ENCODE measurements at regions not wholly inside any gene's neighbourhood (a gene's known extent, or its start where the extent isn't known, plus 50 kb on each side); places are given as distances from the start of the nearest gene placed in this dataset.
"Not testable (repeated sequence)": the region's sequence is repeated elsewhere in the genome, so short reads cannot be mapped to it uniquely, and the experiment has no call there.

GRCh38 chr16:13336335-13336734, 434.9 kb downstream of the SHISA9 start:
- no peak for DNase-seq (ENCODE audit: low spot score)
- no peak overlapping the region for H3K27ac ChIP-seq
- TF ChIP-seq, protein P1, sequence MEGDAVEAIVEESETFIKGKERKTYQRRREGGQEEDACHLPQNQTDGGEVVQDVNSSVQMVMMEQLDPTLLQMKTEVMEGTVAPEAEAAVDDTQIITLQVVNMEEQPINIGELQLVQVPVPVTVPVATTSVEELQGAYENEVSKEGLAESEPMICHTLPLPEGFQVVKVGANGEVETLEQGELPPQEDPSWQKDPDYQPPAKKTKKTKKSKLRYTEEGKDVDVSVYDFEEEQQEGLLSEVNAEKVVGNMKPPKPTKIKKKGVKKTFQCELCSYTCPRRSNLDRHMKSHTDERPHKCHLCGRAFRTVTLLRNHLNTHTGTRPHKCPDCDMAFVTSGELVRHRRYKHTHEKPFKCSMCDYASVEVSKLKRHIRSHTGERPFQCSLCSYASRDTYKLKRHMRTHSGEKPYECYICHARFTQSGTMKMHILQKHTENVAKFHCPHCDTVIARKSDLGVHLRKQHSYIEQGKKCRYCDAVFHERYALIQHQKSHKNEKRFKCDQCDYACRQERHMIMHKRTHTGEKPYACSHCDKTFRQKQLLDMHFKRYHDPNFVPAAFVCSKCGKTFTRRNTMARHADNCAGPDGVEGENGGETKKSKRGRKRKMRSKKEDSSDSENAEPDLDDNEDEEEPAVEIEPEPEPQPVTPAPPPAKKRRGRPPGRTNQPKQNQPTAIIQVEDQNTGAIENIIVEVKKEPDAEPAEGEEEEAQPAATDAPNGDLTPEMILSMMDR (conservative IDR thresholded peaks at IDR 0.05; ENCODE audit: low read depth), result no peak
- POLR2A ChIA-PET (ENCODE audit: low non-redundant PET), result no interaction called here
- CTCF ChIA-PET, result no interaction called here

DNA sequence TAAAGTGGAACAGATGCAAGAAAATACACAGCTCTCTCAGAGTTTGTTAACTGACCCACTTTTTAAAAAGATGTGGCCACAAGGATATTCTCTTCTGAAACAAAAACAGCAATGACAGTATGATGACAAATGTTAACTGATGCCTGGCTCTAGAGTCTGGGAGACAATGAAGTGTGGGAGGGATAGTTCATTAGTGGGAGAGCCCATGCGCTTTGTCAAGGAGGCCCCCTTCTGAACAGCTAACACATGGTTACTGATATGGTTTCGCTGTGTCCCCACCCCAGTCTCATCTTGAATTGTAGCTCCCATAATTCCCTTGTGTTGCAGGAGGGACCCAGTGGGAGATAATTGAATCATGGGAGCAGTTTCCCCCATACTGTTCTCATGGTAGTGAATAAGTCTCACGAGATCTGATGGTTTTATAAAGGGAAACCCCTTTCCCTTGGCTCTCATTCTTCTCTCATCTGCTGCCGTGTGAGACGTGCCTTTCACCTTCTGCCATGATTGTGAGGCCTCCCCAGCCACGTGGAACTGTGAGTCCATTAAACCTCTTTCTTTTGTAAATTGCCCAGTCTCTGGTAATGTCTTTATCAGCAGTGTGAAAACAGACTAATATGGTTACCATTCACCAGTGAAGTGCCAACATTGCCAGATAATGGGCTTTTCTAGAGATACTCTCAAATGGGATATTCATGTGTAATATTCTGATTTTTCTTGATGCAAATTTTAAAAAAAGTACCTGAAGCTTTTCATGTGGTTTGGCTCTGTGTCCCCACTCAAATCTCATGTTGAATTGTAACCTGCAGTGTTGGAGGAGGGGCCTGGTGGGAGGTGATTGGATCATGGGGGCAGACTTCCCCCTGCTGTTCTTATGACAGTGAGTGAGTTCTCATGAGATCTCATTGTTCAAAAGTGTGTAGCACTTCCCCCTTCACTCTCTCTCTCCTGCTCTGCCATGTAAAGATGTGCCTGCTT, 435.8 kb downstream of the SHISA9 start:
- DNase-seq (ENCODE audit: low spot score); POLR2A ChIA-PET (ENCODE audit: low non-redundant PET); H3K27ac ChIP-seq; CTCF ChIA-PET: not testable (repeated sequence)

GRCh38 chr16:13338044-13338443, 436.6 kb downstream of the SHISA9 start:
- DNase-seq (ENCODE audit: low spot score), result no peak
- no peak overlapping the region for H3K27ac ChIP-seq
- CTCF ChIA-PET, result no interaction called here
- POLR2A ChIA-PET (ENCODE audit: low non-redundant PET), result no interaction called here
- TF ChIP-seq, protein P1 (conservative IDR thresholded peaks at IDR 0.05; ENCODE audit: low read depth), result no peak

- CTCF ChIA-PET, result no interaction called here
These were observed 441.3 kb downstream of the SHISA9 start for GRCh38 chr16:13342675-13343074.

GRCh38 chr16:13344001-13344400, 442.6 kb downstream of the SHISA9 start:
- ChIA-PET POLR2A (ENCODE audit: low non-redundant PET) (no interaction called here), CTCF (no interaction called here)
- no peak for DNase-seq (ENCODE audit: low spot score)
- no peak overlapping the region for H3K27ac ChIP-seq
- TF ChIP-seq, protein P1 (conservative IDR thresholded peaks at IDR 0.05; ENCODE audit: low read depth), result no peak

More at GRCh38 chr16:13342675-13343074, 441.3 kb downstream of the SHISA9 start:
- no peak for DNase-seq (ENCODE audit: low spot score)
- POLR2A ChIA-PET (ENCODE audit: low non-redundant PET), result no interaction called here
- no peak overlapping the region for H3K27ac ChIP-seq
- TF ChIP-seq, protein P1 (conservative IDR thresholded peaks at IDR 0.05; ENCODE audit: low read depth), result no peak

DNA sequence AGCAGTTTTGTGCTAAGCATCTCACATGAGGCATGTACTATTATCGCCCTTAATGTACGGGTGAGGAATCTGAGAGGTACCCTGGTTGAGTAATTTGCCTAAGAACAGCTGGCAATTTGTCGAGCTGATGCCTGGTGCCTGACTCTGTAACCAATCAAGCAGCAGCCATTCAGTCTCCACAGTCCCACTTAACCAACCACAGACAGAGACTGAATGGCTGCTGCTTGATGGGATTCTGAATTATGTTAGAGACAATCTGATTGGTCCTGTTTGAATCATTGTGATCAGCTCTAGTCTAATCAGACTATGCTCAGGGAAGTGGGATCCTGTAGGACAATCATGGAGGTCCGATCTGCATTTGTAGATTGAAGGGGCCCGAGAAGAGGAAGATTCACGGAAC, 447.0 kb downstream of the SHISA9 start:
- H3K27ac ChIP-seq, result no peak overlapping the region
- ChIA-PET CTCF (no interaction called here), POLR2A (ENCODE audit: low non-redundant PET) (no interaction called here)
- DNase-seq (ENCODE audit: low spot score), result no peak
- TF ChIP-seq, protein P1 (conservative IDR thresholded peaks at IDR 0.05; ENCODE audit: low read depth), result no peak

DNA sequence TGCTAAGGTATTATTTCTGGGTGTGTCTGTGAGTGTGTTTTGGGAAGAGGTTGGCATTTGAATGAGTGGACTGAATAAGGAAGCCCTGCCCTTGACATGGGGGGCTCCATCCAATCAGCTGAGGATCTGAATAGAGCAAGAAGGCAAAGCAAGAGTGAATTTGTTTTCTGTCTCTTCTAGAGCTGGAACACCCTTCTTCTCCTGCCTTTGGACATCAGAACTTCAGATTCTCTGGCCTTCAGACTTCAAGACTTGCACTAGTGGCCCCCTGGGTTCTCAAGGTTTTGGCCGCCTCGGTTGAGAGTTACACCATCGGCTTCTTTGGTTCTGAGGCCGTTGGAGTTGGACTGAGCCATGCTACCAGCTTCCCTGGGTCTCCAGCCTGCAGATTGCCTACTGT, 448.6 kb downstream of the SHISA9 start:
- DNase-seq (ENCODE audit: low spot score), result no peak
- TF ChIP-seq, protein P1 (conservative IDR thresholded peaks at IDR 0.05; ENCODE audit: low read depth), result no peak
- no peak overlapping the region for H3K27ac ChIP-seq
- ChIA-PET CTCF (no interaction called here), POLR2A (ENCODE audit: low non-redundant PET) (no interaction called here)
